Brain microvascular endothelial cell (primary cell): ENCODE measurements at regions not wholly inside any gene's neighbourhood (a gene's known extent, or its start where the extent isn't known, plus 50 kb on each side); places are given as distances from the start of the nearest gene placed in this dataset.

Source experiments
- DNase-seq: peaks from one replicate; pipeline ENCODE4 v3.0.0-alpha.2; 2020
- H3K27ac ChIP-seq: fragments of 250-450 bp; sonication (Bioruptor Pico); 2 replicates; pipeline ENCODE4 v1.5.1; 2020; ENCODE audit warnings: mild to moderate bottlenecking, moderate library complexity
- H3K27me3 ChIP-seq: fragments of 250-450 bp; sonication (Bioruptor Pico); replicated peaks from 2 replicates; pipeline ENCODE4 v1.5.1; 2020; ENCODE audit warnings: mild to moderate bottlenecking
- H3K36me3 ChIP-seq: fragments of 250-450 bp; sonication (Bioruptor Pico); replicated peaks from 2 replicates; pipeline ENCODE4 v1.5.1; 2020; ENCODE audit warnings: mild to moderate bottlenecking
- H3K4me3 ChIP-seq: 2 replicates; pipeline ENCODE4 v1.5.1; 2011; ENCODE audit warnings: low read depth, mild to moderate bottlenecking, control low read depth, low read length, moderate library complexity
- CTCF ChIP-seq: IDR thresholded peaks from 2 replicates; pipeline ENCODE4 v1.5.1; 2011; ENCODE audit warnings: low read depth, mild to moderate bottlenecking, moderate library complexity, low read length, control low read depth, inconsistent platforms; ENCODE audit errors: missing control alignments
- in situ Hi-C: cut with HindIII; loops from 2 replicates; pipeline ENCODE4 v1.10.0; 2017; ENCODE audit warnings: low sequenced_read_pairs, low pct_ligation_motif_present

DNA sequence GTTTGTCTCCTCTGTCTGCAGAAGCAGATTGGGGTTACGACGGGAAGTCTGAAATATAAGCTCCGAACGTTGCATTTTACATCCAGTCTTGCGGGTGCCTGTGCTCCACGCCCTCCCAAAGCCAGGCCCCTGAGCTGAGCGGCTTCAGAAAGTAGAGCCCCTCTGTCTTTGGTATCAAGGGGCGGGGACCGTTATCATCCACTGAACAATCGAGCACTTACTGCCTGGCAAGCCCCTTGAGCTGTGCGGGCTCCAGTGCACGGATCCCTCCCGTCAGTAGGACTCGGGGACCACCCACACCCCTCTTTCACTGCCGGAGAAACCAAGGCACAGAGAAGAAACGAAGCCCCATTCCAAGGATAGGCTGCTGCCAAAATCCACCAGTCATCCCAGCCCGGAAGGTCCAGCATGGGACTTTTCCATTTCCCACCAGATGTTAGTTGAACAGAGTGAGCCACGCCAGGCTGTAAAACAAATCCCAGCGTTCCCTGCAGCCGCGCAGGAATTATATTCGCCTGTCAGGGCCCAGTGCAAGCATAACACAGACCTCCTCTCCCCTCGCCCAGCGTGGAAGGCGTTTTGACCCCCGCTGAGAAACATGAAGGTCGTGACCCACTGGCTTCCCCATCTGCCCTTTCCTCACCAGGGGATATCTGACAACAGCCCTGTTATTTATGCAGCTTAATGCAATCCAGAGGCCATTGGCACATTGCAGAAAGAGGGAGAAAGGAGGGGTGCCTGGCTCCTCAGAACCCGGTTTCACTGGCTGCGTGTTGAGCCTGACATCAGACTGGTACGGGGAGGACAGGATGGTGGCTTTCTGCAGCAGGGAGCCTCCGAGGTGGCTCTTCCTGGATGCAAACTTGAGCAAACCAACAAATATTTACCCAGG, 212.2 kb upstream of the FOXF1 start:
- no peak overlapping the region for H3K27ac ChIP-seq
- DNase-seq, result no peak
- no peak for TF ChIP-seq CTCF
- no peak overlapping the region for H3K4me3 ChIP-seq
- in situ Hi-C loops, result no loop called here
- no peaks in the 10 kb centered on the region for H3K36me3 ChIP-seq
- H3K27me3 ChIP-seq, result peaks cover 68% of the 10 kb centered on the region

DNA sequence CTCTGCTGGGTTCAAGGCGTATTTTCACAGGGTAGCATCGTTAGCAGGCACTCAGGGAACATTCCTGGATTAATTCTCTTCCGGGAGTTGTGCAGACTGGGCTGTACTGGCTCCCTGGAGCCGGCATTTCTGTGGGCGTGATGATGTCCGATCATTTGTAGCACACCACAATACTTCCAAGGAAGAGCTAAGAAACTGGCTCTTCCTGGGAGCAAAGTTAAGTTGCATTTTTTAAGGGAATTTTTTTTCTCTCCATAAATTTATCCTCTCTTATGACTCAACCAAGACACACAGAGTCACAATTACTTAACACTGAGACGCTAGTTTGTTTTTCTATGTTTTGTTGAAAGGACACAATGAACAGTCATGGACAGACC, 211.6 kb upstream of the FOXF1 start:
- Histone ChIP-seq H3K4me3 (no peak overlapping the region), H3K27ac (no peak overlapping the region), H3K36me3 (no peaks in the 10 kb centered on the region), H3K27me3 (peaks cover 61% of the 10 kb centered on the region)
- no peak for DNase-seq
- in situ Hi-C loops, result no loop called here
- no peak for TF ChIP-seq CTCF

DNA sequence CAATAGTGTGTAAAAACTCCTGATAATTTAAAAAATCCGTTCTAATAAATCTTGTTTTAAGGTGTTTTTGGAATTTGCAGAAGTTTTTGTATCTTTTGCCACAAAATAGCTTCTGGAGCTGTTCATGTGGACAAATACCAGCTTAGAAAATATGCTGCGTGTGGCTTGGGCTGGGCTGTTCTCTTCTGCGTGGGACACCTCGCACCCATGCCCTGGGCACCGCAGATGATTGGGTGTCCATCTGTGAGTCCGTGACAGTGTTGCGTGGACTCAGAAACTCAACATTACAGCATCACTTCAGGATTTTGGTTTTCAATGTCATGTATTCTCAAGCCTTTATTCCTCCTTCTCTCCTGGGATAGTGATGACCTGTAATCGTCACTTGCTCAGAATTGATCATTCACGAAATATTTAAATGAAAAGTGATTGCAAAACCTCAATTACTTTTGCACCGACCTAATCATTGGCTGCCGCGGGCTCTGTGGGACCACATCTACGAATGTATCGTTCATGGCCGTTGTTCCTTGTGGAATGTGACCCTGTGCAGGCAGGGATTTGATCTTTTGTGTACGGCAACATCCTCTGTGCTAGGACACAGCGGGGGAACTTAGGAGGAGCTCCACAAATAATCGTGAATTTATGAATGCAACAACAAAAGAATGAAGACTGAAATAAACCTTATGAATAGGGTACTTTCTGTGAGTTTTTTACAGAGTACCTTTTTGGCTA, 210.3 kb upstream of the FOXF1 start:
- Histone ChIP-seq H3K27ac (no peak overlapping the region), H3K4me3 (no peak overlapping the region), H3K36me3 (no peaks in the 10 kb centered on the region), H3K27me3 (peaks cover 63% of the 10 kb centered on the region)
- in situ Hi-C loops, result no loop called here
- DNase-seq, result no peak
- TF ChIP-seq CTCF, result no peak

DNA sequence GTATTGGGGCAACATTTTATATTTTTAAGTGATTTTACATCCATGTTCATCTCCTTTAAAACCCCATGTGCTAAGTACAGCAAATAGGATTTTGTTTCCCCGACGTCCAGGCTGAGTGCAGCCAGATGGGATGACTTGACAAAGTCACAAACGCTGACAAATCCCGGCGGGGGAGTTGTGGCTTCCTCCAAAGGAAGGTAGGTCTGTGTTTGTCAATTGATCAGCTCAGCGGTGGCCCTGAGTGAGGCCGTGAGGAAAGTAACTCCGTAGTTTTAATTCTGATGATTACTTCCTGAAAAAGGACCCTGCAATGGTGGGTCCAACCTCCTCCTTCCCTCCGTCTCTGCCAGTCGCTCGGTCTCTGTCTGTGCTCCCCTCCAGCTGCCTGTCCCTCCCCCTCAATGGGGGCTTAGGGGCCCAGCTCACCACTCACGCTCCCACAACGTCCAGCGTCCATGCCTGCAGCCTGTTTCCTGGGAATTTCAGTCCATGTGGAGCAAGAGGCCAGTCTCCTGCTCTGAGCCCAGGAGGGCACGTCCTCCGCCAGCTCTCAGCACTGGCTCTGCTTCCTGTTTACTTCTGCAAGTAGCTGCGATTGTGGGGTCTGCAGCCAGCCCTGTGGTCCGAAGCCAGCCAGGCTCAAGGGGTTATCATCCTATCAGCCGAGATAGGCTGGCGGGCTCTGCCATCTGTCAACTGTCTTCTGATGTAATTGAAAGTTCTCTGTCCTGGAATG, 209.4 kb upstream of the FOXF1 start:
- Histone ChIP-seq H3K36me3 (no peaks in the 10 kb centered on the region), H3K27me3 (peaks cover 67% of the 10 kb centered on the region), H3K27ac (no peak overlapping the region), H3K4me3 (no peak overlapping the region)
- no peak for TF ChIP-seq CTCF
- DNase-seq, result no peak
- in situ Hi-C loops, result no loop called here

DNA sequence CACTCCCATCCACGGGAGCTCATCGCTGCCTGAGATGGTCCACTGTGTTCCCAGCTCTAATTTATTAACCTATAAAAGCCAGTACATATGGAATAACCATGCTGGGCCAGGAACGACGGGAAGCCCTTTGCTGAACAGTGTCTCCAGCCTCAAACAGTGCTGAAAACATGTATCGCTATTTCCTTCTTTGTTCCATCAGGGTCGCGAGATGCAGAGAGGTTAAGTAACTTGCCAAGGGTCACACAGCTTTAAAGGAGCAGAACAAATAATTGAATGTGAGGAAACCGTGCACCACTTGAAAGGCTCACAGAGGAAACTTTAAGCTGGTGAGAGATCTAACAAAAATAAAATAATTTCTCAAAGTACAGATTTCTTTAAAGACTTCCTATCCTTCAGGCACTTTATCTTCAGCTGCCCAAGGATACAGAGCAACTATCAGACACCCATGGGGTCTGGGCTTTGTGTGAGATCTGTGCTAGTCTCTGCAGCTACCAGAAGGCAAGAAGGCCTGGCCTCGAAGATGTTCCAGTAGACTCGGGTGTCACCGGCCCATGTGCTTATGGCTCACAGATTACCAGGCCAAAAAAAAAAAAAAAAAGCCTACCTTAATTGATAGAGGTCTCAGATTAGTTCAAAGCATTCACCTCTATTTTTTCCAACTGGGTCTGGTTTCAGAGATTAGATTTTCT, 207.8 kb upstream of the FOXF1 start:
- Histone ChIP-seq H3K4me3 (no peak overlapping the region), H3K27me3 (peaks cover 52% of the 10 kb centered on the region), H3K27ac (no peak overlapping the region), H3K36me3 (no peaks in the 10 kb centered on the region)
- DNase-seq, result no peak
- no peak for TF ChIP-seq CTCF
- in situ Hi-C loops, result no loop called here
